T-helper 1 cell (primary cell): ENCODE measurements at regions not wholly inside any gene's neighbourhood (a gene's known extent, or its start where the extent isn't known, plus 50 kb on each side); places are given as distances from the start of the nearest gene placed in this dataset.

ENCODE experiments used
- DNase-seq, 5 donors: peaks; one replicate each; pipeline ENCODE4 v3.0.0-alpha.2; 2012 to 2020

GRCh38 chr21:38206646-38207045, 50.1 kb upstream of the KCNJ15 start:
- DNase-seq, result no peak
